Transverse colon (tissue), 4 donors: ENCODE measurements at regions not wholly inside any gene's neighbourhood (a gene's known extent, or its start where the extent isn't known, plus 50 kb on each side); places are given as distances from the start of the nearest gene placed in this dataset.
"Not testable (repeated sequence)": the region's sequence is repeated elsewhere in the genome, so short reads cannot be mapped to it uniquely, and the experiment has no call there.

ENCODE experiments used
- CTCF ChIP-seq, 5 experiments: fragments of 200-600 bp in 3 of 5; fragments of 450-650 bp in 2 of 5; sonication (generic) in 3 of 5; IDR thresholded peaks; 1 replicate in 2 of 5; 2 replicates in 3 of 5; pipeline ENCODE4 v1.5.1; 2016 to 2017; ENCODE audit warnings: antibody characterized with exemption in 5 of 5, inconsistent platforms in 3 of 5, mild to moderate bottlenecking in 2 of 5, moderate library complexity in 1 of 5
- EP300 ChIP-seq: sonication (generic); formaldehyde crosslinking; IDR thresholded peaks from one replicate; pipeline ENCODE4 v1.6.1; 2017; ENCODE audit warnings: antibody characterized with exemption, low read depth
- POLR2A ChIP-seq: fragments of 450-650 bp; IDR thresholded peaks from one replicate; pipeline ENCODE4 v1.6.1; 2016; ENCODE audit warnings: antibody characterized with exemption, mild to moderate bottlenecking, moderate library complexity
- POLR2AphosphoS5 ChIP-seq, 3 donors: sonication (generic); formaldehyde crosslinking; IDR thresholded peaks; one replicate each; pipeline ENCODE4 v1.6.1; 2016; ENCODE audit warnings: antibody characterized with exemption in 3 of 3

- not testable (repeated sequence) for TF ChIP-seq CTCF (IDR thresholded peaks at IDR 0.05); POLR2A; EP300; POLR2AphosphoS5 (IDR thresholded peaks at IDR 0.05)
These were observed 452.0 kb downstream of the MIAT start for GRCh38 chr22:27109406-27109805.
